COLO668 (cell line): ENCODE measurements at regions not wholly inside any gene's neighbourhood (a gene's known extent, or its start where the extent isn't known, plus 50 kb on each side); places are given as distances from the start of the nearest gene placed in this dataset.
"Not testable (repeated sequence)": the region's sequence is repeated elsewhere in the genome, so short reads cannot be mapped to it uniquely, and the experiment has no call there.

Experiments used
- DNase-seq: peaks from one replicate; lab custom pipeline; 2025; ENCODE audit not compliant: unreplicated experiment; lab: John Stamatoyannopoulos, UW

DNA sequence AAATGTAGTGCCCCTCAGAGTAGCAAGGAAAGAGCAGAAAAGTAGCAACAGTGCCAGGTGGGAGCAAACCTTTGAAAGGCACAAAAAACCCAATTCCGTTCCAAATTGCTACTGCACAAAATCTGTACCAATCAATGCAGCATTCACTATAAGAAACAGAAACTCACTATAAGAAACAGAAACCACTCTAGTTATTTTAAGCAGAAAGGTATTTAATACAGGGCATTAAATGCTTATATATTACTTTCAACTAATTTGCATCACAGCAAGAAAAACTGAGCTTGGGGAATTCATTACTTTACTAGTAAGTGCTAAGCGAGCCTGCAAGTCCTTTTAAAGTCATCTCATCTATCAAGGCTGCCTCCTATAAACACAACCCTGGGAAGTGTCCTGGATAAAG is 116.5 kb upstream of the OLIG3 start:
- no peak for DNase-seq

DNA sequence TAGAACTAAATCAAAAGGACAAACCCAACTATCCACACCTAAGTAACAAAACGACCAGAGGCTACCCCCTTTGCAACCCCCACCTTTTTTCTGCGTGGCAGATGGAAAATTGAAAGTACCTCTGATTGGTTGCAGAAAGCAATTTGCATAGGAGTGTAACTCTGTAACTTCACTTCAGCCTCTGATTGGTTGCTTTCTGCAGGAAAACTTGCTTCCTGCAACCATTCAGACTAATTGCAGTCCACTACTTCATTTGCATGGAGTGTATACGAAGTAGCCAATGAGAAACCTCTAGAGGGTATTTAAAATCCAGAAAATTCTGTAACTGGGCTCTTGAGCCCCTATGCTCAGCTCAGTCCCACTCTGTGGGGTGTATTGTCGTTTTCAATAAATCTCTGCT is 129.1 kb upstream of the OLIG3 start:
- DNase-seq, result no peak

DNA sequence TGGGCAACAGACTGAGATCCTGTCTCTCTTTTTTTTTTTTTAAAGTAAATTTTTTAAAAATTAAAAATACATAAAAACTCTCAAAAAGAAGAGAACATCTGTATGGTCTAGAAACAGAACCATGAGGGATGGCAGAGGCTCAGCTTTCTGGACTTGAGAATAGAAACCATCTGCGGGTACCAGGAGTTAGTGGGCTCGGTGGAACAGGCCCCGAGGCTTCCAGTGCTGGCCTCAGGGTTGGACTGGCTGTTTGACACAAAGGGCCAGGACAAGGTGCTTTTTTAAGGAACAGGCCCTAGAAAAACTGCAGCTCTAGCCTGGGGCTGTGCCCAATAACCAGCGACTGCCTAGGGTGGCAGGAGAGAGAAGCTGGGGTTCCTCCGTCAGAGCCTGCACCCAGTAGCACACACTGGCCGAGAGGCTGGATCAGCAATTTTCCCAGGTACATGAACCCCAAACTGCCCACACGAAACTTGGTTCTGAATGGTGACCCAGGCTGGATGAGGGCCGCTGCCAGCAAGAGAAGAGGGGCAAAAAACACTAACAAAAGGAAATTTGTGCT is 131.0 kb upstream of the OLIG3 start:
- no peak for DNase-seq

DNA sequence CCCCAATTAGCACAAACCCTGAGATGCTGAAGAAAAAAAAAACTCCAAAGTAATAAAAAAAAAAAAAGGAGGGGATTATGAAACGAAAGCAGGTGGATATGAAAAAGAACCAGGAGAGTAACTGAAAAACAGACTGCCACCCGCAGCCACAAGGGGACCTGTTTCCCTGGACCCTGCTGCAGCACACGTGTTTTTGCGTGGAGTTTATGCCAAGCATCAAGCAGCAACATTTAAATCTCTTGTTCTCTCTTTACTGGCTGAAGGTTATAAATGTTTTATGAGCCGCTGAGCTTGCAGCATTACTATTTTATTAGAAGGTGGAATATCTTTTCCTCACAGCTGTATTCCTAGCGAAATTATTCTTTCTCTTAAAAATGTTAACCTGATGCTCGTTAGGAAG is 131.6 kb upstream of the OLIG3 start:
- no peak for DNase-seq

DNA sequence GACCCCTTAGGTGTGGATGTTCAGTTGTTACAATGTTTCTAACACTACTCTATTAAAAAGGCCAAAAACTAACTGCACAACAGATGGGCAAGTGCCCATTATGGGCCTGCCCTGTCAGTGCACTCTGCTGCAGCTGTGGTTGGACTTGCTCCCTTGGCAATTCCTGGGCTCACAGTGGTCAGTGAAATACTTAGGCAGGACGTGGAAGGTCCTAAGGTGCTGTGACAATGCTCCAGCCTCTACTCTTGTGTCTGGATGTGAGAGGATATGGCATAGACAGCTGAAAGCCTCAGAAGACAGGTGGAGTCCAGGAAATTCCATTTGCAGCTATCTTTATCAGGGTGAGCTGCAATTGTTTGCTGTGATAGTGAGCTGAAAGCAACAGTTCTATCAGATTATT is 136.5 kb upstream of the OLIG3 start:
- DNase-seq, result no peak

DNA sequence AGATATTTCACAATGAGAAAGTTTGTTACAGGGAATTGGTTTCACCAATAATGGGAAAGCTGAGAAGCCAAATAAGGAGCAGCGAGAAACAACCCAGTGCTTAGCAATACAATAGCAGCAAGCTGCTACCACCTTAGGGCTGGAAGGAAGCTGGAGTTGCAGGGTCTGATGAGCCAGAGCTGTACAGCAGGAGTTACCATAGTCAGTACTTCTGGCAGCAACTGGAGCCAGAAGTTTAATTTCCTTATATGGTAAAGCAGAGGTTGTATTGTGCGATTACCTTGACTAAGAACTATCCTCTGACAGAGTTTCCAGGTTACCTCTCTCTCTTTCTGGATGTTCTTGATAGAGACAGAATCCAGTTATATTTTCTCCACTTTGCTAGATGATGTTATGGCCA is 137.1 kb upstream of the OLIG3 start:
- no peak for DNase-seq

DNA sequence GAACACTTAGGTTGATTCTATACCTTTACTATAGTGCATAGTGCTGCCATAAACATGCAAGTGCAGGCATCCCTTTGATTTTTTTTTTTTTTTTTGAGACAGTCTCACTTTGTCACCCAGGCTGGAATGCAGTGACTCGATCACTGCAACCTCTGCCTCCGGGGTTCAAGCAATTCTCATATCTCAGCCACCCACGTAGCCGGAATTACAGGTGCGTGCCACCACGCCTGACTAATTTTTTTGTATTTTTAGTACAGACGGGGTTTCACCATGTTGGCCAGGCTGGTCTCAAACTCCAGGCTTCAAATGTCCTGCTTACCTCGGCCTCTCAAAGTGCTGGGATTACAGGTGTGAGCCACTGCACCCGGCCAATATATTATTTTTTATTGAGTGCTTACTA is 140.0 kb upstream of the OLIG3 start:
- not testable (repeated sequence) for DNase-seq

DNA sequence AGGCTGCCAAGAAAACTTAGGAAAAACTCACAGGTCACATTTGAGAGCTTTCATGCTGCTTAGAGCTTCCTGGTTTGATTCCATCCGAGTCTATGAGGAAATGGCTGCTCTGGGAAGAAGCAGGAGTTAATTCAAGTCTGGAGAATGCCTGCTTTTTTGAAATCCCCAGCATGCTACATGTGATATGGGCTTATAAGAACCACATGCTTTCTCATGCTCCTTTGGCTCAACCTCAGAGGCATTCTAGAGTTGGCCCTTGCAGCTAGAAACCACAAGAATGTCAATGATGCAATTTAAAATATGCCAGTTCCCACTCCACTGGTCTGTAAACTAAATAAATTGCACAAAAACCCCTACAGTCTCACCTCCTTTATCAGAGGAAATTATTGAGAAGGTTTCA is 142.9 kb upstream of the OLIG3 start:
- no peak for DNase-seq

DNA sequence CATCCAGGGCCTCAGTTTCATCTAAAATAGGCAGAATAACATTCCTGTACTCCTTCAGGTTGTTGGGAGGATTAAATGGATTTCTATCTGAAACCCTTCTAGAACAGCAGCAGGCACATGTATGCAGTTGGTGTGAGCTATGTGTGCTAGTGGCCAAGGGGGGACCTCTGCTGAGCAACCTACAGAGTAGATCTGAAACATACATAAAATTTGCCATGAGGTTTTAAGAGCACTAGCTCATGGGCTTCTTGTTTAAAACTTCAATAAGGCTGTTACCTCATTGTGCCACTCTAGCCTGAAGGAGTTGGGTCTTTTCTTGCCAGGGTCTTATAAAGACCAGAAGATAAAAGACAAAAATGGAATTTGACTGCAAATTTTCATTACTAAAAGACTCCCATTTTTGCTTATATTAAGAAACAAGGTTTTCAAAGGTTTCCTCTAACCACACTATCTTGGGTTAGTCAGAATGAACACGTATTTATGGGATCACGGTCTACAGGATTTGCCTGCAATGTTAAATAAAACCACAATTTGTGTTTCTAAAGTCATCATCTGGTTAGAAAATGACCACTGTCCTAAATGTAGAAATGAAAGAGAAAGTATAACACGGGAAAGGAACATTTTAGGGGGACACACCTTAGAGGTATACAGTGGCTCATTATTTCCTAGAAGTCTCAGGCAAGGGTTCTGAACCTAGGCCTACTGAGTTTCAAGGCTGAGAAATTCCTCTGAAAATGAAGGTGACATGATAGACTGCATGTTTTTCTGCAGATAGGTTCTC is 144.9 kb upstream of the OLIG3 start:
- no peak for DNase-seq

DNA sequence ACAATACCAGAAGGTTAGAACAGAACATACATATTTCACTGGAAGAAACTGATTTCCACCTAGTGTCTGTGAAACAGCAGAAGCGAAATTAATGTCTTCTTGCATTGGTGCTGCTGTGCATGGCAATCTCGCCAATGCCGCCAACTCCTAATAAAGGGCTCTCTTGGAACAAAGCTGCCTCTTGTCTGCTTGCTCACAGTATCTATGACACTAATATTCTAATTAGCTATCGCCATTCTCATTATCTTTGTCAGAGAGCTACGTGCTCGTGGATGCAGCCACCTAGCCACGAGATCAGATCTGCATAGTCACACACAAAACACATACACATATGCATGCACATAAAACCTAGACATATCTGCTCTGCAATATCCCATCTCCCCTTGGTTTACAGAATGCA is 145.9 kb upstream of the OLIG3 start:
- DNase-seq, result no peak

DNA sequence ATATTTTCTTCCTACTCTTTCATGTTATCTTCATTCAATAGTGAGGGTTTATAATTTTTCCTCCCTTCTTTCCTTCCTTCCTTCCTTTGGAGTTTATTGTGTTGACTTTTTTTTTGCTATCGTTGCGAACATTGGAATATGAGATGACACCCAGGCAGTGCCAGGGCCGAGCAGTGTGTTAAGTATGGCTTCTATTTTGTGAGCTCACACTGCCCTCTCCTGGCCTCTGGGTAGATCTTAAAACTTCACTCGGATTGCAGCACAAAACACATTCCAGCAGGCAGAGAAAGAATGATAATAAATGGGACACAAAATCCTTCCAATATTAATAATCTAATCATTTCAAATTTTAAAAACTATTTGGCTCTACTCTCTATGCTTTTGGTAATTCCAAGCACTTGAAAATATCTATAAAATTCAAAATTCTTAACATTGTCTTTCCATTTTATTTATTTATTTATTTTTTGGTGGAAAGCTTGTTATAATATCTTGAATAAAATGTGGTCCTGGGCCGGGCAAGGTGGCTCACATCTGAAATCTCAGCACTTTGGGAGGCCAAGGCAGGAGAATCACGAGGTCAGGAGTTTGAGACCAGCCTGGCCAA is 147.4 kb upstream of the OLIG3 start:
- peak; percentile 70 for DNase-seq

DNA sequence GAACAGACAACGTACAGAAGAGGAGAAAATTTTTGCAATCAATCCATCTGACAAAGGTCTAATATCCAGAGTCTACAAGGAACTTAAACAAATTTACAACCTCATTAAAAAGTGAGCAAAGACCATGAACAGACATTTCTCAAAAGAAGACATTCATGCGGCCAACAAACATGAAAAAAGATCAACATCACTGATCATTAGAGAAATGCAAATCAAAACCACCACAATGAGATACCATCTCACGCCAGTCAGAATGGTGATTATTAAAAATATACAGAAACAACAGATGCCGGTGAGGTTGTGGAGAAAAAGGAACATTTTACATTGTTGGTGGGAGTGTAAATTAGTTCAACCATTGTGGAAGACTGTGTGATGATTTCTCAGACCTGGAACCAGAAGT is 149.0 kb upstream of the OLIG3 start:
- DNase-seq, result not testable (repeated sequence)

DNA sequence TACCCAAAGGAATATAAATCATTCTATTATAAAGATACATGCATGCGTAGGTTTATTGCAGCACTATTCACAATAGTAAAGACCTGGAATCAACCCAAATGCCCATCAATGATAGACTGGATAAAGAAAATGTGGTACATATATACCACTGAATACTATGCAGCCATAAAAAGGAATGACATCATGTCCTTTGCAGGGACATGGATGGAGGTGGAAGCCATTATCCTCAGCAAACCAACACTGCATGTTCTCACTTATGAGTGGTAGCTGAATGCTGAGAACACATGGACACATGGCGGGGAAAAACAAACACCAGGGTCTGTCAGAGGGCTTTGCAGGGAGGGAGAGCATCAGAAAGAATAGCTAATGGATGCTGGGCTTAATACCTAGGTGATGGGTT is 149.4 kb upstream of the OLIG3 start:
- not testable (repeated sequence) for DNase-seq

DNA sequence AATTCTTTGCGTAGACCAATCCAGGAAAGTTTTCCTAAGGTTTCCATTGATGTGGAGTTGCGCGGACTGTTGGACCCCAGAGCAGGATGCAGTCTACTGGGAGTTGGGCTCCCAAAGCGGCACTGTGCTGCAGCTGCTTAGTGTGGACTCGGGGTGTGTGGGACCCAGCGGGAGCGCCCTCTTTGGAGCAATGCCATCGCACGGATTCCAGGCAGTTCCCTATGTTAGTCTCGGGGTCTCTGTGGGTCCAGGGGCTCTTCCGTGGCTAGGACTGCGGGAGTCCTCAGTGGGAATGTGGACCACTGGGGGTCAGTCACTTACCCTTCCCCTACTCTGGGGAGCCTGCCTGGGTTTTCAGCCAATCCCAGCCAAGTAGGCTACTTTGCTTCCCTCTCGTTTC is 151.7 kb upstream of the OLIG3 start:
- DNase-seq, result no peak

DNA sequence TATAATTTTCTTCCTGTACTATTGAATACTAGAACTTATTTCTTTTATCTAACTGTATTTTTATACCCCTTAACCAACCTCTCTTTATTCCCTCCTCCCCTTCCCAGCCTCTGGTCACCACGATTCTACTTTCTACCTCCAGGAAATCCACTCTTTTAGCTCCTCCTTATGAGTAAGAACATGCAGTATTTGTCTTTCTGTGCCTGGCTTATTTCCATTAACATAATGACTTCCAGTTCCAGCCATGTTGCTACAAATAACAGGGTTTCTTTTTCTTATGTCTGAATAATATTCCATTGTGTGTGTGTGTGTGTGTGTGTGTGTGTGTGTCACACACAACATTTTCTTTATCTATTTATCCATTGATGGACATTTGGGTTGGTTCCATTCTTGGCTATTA is 152.3 kb upstream of the OLIG3 start:
- no peak for DNase-seq

DNA sequence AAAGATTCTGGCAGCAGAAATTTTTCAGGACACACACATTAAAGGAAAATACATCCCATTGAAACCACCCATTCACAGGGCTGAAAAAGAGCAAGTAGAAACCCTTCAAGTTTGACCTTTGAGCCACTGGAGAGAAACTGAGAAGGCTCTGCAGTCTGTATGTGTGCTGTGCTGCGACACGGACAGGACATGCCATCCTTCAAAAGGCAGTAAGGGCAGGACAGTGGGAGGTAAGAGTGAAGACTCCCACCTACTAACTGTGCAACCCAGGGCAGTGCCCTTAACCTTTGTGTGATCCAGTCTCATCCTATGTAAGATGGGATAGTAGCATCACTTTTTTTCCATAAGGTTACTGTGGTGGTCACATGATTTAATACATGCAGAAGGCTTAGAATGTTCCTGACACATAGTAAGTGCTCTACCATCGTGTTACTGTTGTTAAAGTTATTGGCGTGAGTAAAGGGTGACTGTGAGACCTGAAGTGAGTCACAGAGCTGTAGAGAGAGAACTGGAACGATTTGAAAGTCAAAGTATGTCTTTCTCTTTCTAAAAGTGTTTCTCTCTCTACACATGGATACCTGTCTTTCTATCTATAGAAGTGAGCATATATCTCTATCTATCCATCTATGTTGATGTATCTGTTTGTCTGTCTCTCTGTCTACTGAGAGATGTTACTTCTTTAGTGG is 153.7 kb upstream of the OLIG3 start:
- no peak for DNase-seq

DNA sequence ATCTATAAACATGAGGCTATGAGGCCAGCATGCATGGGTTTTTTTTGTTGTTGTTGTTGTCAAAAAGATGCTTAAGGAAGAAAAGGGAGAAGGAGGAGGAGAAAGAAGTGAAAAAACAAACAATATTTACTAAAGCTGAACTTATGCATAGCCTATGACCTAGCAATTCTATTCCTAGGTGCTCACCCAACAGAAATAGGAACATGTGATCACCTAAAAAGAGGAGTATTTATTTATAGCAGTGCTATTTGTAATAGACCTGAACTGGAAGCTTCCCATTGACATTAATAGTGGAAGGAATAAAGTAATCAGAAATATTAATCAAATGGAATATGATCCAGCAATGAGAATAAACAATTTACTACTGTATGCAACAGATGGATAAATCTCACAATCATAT is 156.5 kb upstream of the OLIG3 start:
- DNase-seq, result no peak

DNA sequence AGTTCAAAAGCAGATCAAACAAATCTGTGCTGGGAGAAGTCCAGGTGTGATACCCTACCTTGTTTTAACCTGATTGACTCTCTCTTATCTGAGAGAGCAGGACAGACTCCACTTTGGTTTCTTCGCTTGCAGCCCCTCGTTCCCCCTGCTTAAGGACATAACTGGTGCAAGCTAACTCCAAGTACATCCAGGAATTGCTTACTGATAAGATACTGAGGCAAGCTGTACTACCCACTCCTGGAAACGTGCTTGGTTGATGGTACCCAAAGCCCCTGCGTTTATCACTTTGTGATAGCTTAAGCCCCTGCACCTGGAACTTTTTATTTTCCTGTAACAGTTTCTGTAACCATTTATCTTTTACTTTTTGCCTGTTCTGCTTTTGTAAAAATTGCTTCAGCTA is 157.0 kb upstream of the OLIG3 start:
- no peak for DNase-seq

DNA sequence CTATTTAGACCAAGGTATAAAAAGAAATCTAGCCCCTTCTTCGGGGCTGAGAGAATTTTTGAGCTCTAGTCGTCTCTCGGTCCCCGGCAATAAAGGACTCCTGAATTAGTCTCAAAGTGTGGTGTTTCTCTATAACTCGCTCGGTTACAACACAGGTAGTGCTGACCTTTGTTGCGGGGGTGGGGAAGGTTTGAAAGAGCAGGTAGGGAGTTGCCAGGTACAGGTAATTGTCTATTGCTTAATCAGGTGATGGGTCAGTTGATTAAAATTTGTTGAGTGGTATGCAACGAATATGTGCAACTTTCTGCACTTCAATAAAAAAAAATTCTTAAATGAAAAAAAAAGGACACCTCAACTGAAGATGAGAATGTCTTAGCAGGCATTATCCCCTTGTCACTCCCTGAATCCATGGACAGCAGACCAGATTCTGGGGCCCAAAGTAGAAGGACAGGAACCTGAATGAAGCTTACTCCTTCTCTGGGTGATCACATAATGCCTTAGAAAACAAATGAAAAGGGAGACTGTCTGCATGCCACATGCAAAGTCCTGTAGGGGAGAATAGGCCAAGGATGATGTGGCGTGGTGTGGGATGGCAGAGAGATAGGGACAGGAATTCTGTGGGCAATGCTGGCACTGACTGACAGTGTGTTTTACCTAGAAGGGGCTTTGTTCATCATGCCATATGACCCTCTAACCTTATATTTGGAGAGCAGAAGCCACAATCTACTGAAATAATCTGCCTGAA is 157.6 kb upstream of the OLIG3 start:
- no peak for DNase-seq

DNA sequence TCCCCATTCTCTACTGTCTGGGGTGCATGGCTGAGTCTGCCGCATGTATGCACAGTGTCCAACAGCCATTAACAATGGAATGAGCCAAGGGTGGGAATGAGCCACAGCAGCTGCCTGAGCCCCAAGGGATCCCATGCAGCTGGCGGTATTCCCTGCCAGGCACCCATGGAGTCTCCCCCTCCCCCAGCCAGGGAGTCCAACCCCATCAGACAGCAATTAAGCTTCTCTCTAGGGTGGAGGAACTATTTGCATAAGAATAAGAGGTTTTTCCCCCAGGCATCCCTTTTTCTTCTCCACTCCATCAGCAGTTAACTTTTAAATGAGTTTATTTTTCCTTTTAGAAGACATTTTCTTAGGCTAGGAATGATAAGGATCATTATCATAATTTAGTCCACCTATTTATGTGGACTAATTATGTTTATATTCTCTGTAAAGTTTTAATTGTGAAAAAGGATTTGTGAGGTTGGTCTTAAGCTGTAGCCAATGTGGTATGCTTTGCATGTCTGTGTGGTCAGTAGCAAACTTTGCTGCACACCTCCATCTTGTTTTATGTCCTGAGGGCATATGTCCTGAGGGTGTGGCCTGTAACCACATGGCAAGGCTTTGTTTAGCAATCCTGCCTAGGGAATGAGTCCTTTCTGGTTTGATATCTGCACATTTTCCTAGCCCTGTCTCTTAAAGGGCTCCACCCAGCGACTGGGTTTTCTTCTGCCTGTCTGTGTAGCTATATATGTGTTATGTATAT is 158.9 kb upstream of the OLIG3 start:
- no peak for DNase-seq

DNA sequence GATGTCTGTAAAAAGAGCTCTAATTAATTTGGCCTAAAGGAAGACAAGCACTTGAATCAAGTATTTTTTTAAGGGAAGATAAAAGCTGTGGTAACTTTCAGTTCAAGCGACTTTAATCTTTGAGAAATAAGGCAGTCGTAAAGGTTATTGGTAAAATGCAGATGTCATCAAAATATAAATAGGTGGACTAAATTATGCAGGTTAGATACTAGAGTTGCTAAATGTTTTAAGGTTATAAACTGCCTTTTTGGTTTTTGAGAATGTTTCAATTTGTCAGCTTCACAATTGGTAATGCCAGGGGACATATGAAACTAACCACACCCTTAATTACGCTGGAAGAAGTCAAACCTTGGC is 159.5 kb upstream of the OLIG3 start:
- DNase-seq, result no peak
